Keratinocyte (primary cell): ENCODE measurements at regions not wholly inside any gene's neighbourhood (a gene's known extent, or its start where the extent isn't known, plus 50 kb on each side); places are given as distances from the start of the nearest gene placed in this dataset.

Source experiments
- DNase-seq: peaks from one replicate; pipeline ENCODE4 v3.0.0-alpha.2; 2011; ENCODE audit warnings: low read depth, missing footprints, low spot score
- FAIRE-seq: peaks from 2 replicates; lab custom pipeline; 2011; peaks lifted over from hg19 to GRCh38; lab: Jason Lieb, UNC
- H2AFZ ChIP-seq: 2 replicates; pipeline ENCODE4 v1.6.0; 2012; ENCODE audit warnings: low read length, control low read depth, inconsistent platforms; ENCODE audit not compliant: control insufficient read depth
- H3K27ac ChIP-seq: 2 replicates; pipeline ENCODE4 v1.5.1; 2011; ENCODE audit warnings: low read length; ENCODE audit not compliant: control insufficient read depth, insufficient read depth
- H3K27me3 ChIP-seq: 3 replicates; pipeline ENCODE4 v1.6.0; 2011; ENCODE audit warnings: low read length; ENCODE audit not compliant: control insufficient read depth, insufficient read depth; ENCODE audit errors: extremely low read depth
- H3K36me3 ChIP-seq, 2 experiments: 2 replicates in 1 of 2; 3 replicates in 1 of 2; pipeline ENCODE4 v1.5.1; 2011; ENCODE audit warnings: low read length in 2 of 2, mild to moderate bottlenecking in 1 of 2; ENCODE audit not compliant: control insufficient read depth in 2 of 2, insufficient read depth in 2 of 2; ENCODE audit errors: extremely low read depth in 1 of 2
- H3K4me1 ChIP-seq: 3 replicates; pipeline ENCODE4 v1.5.1; 2011; ENCODE audit warnings: low read length; ENCODE audit not compliant: control insufficient read depth, insufficient read depth; ENCODE audit errors: extremely low read depth
- H3K4me2 ChIP-seq: 3 replicates; pipeline ENCODE4 v1.6.0; 2011; ENCODE audit warnings: low read depth, low read length; ENCODE audit not compliant: control insufficient read depth, insufficient read depth; ENCODE audit errors: extremely low read depth
- H3K4me3 ChIP-seq, 3 experiments: fragments of 200-600 bp in 1 of 3; sonication (generic) in 1 of 3; 2 replicates in 2 of 3; 3 replicates in 1 of 3; pipeline ENCODE4 v1.5.1; 2011 to 2016; ENCODE audit warnings: low read length in 3 of 3, mild to moderate bottlenecking in 3 of 3, control low read depth in 2 of 3, inconsistent platforms in 1 of 3, low read depth in 1 of 3, mixed read lengths in 1 of 3, mixed run types in 1 of 3, moderate library complexity in 1 of 3; ENCODE audit not compliant: control insufficient read depth in 2 of 3, insufficient read depth in 2 of 3; ENCODE audit errors: extremely low read depth in 1 of 3
- H3K79me2 ChIP-seq: 2 replicates; pipeline ENCODE4 v1.6.0; 2012; ENCODE audit warnings: low read length; ENCODE audit not compliant: control insufficient read depth, insufficient read depth
- H3K9ac ChIP-seq: 3 replicates; pipeline ENCODE4 v1.6.0; 2011; ENCODE audit warnings: low read length; ENCODE audit not compliant: control insufficient read depth, insufficient read depth; ENCODE audit errors: extremely low read depth
- H3K9me1 ChIP-seq: 3 replicates; pipeline ENCODE4 v1.6.0; 2011; ENCODE audit warnings: low read length; ENCODE audit not compliant: control insufficient read depth, insufficient read depth; ENCODE audit errors: extremely low read depth
- H3K9me3 ChIP-seq: 2 replicates; pipeline ENCODE4 v1.5.1; 2012; ENCODE audit warnings: low read depth, low read length; ENCODE audit not compliant: control insufficient read depth
- H4K20me1 ChIP-seq: 3 replicates; pipeline ENCODE4 v1.6.0; 2011; ENCODE audit warnings: low read length; ENCODE audit not compliant: control insufficient read depth, insufficient read depth; ENCODE audit errors: extremely low read depth
- CTCF ChIP-seq, 3 experiments: IDR thresholded peaks in 1 of 3; conservative IDR thresholded peaks in 1 of 3; optimal IDR thresholded peaks in 1 of 3; 2 replicates in 2 of 3; 3 replicates in 1 of 3; pipeline versions ENCODE3 to v1.5.1; 2011; ENCODE audit warnings: low read length in 3 of 3, mild to moderate bottlenecking in 3 of 3, moderate library complexity in 2 of 3, control low read depth in 1 of 3, inconsistent platforms in 1 of 3; ENCODE audit not compliant: insufficient read depth in 2 of 3; ENCODE audit errors: extremely low read depth in 1 of 3
- EZH2 ChIP-seq: IDR thresholded peaks from one replicate; pipeline ENCODE4 v1.6.1; 2012; ENCODE audit warnings: inconsistent platforms, mild to moderate bottlenecking, low read length, moderate library complexity
- dilution Hi-C: fragments of 300-500 bp; cut with MboI; formaldehyde crosslinking; loops from one replicate; pipeline ENCODE4 v1.7.0; 2020; ENCODE audit warnings: low sequenced_read_pairs; ENCODE audit not compliant: extremely low pct_ligation_motif_present

- H3K27me3 ChIP-seq: no peaks in the 10 kb centered on the region
- DNase-seq (no peak), FAIRE-seq (no peak)
- H3K4me2 ChIP-seq: no peak overlapping the region
- H3K9ac ChIP-seq: no peak overlapping the region
- no peaks in the 10 kb centered on the region for H3K9me1 ChIP-seq
- no peaks in the 10 kb centered on the region for H3K4me1 ChIP-seq
- dilution Hi-C loops: no loop called here
- H3K9me3 ChIP-seq: no peaks in the 10 kb centered on the region
- H3K36me3 ChIP-seq: no peaks in the 10 kb centered on the region
- no peak for TF ChIP-seq CTCF (optimal IDR thresholded peaks at IDR 0.05 in 1 of 3, IDR thresholded peaks at IDR 0.05 in 1 of 3, conservative IDR thresholded peaks at IDR 0.05 in 1 of 3; ENCODE audit: extremely low read depth in 1 of 3, insufficient read depth in 2 of 3, low read length in 3 of 3)
- TF ChIP-seq EZH2: no peak
- H3K4me3 ChIP-seq: no peak overlapping the region
- H3K27ac ChIP-seq: no peak overlapping the region
- no peaks in the 10 kb centered on the region for H3K79me2 ChIP-seq
- H4K20me1 ChIP-seq: no peaks in the 10 kb centered on the region
- no peak overlapping the region for H2AFZ ChIP-seq
Measured at GRCh38 chrX:67104982-67105757, 438.7 kb upstream of the AR start.

- Histone ChIP-seq H3K27me3 (no peaks in the 10 kb centered on the region), H3K4me1 (peaks cover 4% of the 10 kb centered on the region), H2AFZ (no peak overlapping the region), H3K36me3 (no peaks in the 10 kb centered on the region), H3K4me3 (no peak overlapping the region), H3K79me2 (no peaks in the 10 kb centered on the region), H3K9ac (no peak overlapping the region), H3K4me2 (no peak overlapping the region), H4K20me1 (no peaks in the 10 kb centered on the region), H3K9me3 (no peaks in the 10 kb centered on the region), H3K9me1 (no peaks in the 10 kb centered on the region), H3K27ac (no peak overlapping the region)
- DNase-seq (no peak), FAIRE-seq (no peak)
- dilution Hi-C loops: no loop called here
- TF ChIP-seq EZH2 (no peak), CTCF (optimal IDR thresholded peaks at IDR 0.05 in 1 of 3, IDR thresholded peaks at IDR 0.05 in 1 of 3, conservative IDR thresholded peaks at IDR 0.05 in 1 of 3; ENCODE audit: extremely low read depth in 1 of 3, insufficient read depth in 2 of 3, low read length in 3 of 3) (no peak)
Measured at GRCh38 chrX:67100031-67100884, 443.6 kb upstream of the AR start.
